ENCODE measurements at regions not wholly inside any gene's neighbourhood (a gene's known extent, or its start where the extent isn't known, plus 50 kb on each side); places are given as distances from the start of the nearest gene placed in this dataset.

DNA sequence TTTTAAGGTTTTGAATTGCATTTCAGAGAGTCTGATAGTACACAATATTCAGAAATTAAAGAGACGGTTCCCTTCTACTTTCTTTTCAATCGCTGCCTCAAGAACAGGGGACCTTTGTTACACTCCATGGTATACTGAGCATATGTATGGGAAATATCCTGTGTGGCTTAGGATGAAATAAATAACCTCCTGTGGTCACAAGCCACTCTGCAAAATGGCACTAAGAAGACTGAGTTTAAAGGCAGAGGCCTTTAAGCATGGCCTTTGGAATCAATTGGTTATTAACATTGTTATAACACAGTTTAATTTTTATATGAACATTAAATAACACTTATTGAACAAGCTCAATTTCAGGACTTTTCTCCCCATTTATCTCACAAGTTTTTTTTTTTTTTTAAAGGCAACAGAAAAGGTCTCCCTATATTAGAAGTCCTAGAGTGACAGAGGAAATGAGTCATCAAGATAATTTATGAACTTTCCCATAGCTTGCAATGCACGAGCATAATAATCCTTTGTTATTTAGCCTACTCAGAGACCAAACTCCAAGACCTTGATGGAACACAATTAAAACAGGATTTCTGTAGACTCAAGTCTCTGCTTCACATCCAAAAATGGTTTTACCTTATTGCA lies 341.9 kb downstream of the TMEM167A start:
- no peak overlapping the region for H3K27ac ChIP-seq
- TF ChIP-seq HOXB5 (CRISPR knock-in tag; IDR thresholded peaks at IDR 0.05): no peak
- TF ChIP-seq FOSL2 (IDR thresholded peaks at IDR 0.05): no peak
- 0 out of 2 replicates have a peak, but pooled peaks have one; percentile 16 for TF ChIP-seq FOSL2 (CRISPR knock-in tag; IDR thresholded peaks at IDR 0.05)
- no peak overlapping the region for H3K4me2 ChIP-seq
- no peaks in the 10 kb centered on the region for H3K9me3 ChIP-seq
- H3K4me1 ChIP-seq: no peaks in the 10 kb centered on the region
- ChIA-PET CTCF (interaction anchor here (0.7 kb wide), 1 partner anchor 247 kb away, joined by 3 read pairs; no protein-coding TSS in a partner anchor), POLR2A (no interaction called here)
- 59% methylated on average over 3 of the region's 3 CpGs for WGBS (ENCODE audit: missing lambda C conversion rate)
- no peak for ATAC-seq
- FAIRE-seq: no peak
- H3K4me3 ChIP-seq: no peak overlapping the region
- no peak for DNase-seq (ENCODE audit: low read depth in 1 of 2, low spot score in 1 of 2)

DNA sequence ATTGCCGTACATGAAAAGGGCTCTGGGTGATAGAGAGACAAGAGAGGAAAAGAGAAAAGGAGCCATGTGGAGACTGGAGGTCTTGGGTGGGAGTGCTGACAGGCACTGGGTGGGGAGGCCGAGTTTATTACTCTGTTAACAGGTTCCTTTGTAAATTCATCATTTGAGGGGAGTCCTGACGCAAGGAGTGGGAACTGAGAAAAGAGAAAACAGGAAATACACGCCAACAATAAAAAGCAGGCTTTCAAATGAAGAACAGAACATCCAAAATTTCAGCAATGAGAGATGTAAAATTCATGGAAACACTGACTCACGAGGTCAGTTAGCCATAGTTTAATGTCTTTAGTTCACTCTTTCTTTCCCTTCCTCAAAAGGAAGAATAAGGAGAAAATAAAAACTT lies 342.8 kb downstream of the TMEM167A start:
- ChIA-PET POLR2A (no interaction called here), CTCF (interaction anchor here (0.7 kb wide), 1 partner anchor 76 kb away, joined by 4 read pairs; no protein-coding TSS in a partner anchor)
- Histone ChIP-seq H3K4me2 (no peak overlapping the region), H3K4me3 (no peak overlapping the region), H3K27ac (no peak overlapping the region), H3K9me3 (no peaks in the 10 kb centered on the region), H3K4me1 (no peaks in the 10 kb centered on the region)
- no peak for TF ChIP-seq EP300 (IDR thresholded peaks at IDR 0.05)
- TF ChIP-seq RCOR1 (IDR thresholded peaks at IDR 0.05; ENCODE audit: low read depth, low read length): no peak
- TF ChIP-seq JUN (IDR thresholded peaks at IDR 0.05): no peak
- no peak for TF ChIP-seq ZFP36 (IDR thresholded peaks at IDR 0.05; ENCODE audit: borderline replicate concordance, partially characterized antibody)
- FAIRE-seq: no peak
- ATAC-seq: no peak
- no peak for DNase-seq (ENCODE audit: low read depth in 1 of 2, low spot score in 1 of 2)
- 53% methylated on average over 5 of the region's 5 CpGs for WGBS (ENCODE audit: missing lambda C conversion rate)

DNA sequence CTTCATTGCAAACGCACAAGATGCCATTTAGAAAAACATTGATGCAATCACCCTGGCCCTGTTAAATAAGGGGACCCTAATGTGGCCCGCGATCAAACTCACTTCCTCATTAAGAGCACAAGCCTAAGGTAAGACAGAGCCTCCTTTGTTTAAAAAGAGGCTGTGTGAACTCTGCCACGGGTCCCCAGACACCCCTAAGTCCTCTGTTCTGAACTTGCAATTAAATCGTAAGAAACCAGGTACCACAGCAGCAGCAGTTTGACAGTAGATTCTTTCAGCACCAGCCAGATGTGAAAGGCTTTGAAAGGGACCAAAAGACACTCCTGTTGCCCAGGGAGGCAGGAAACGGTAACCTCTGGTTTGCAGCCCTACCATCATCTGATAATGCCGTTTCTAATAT lies 346.3 kb downstream of the TMEM167A start:
- Histone ChIP-seq H3K9me3 (no peaks in the 10 kb centered on the region), H3K4me3 (no peak overlapping the region), H3K4me1 (no peaks in the 10 kb centered on the region), H3K27ac (no peak overlapping the region), H3K4me2 (no peak overlapping the region)
- DNase-seq (ENCODE audit: low read depth in 1 of 2, low spot score in 1 of 2): no peak
- ATAC-seq: no peak
- TF ChIP-seq PHF8 (IDR thresholded peaks at IDR 0.05; ENCODE audit: borderline replicate concordance, low read depth) (no peak), GATA3 (IDR thresholded peaks at IDR 0.05; ENCODE audit: borderline replicate concordance) (no peak)
- ChIA-PET POLR2A (no interaction called here), CTCF (interaction anchor here (0.6 kb wide), 1 partner anchor 72 kb away, joined by 3 read pairs; no protein-coding TSS in a partner anchor)
- no peak for FAIRE-seq
- 35% methylated on average over 7 of the region's 7 CpGs for WGBS (ENCODE audit: missing lambda C conversion rate)

DNA sequence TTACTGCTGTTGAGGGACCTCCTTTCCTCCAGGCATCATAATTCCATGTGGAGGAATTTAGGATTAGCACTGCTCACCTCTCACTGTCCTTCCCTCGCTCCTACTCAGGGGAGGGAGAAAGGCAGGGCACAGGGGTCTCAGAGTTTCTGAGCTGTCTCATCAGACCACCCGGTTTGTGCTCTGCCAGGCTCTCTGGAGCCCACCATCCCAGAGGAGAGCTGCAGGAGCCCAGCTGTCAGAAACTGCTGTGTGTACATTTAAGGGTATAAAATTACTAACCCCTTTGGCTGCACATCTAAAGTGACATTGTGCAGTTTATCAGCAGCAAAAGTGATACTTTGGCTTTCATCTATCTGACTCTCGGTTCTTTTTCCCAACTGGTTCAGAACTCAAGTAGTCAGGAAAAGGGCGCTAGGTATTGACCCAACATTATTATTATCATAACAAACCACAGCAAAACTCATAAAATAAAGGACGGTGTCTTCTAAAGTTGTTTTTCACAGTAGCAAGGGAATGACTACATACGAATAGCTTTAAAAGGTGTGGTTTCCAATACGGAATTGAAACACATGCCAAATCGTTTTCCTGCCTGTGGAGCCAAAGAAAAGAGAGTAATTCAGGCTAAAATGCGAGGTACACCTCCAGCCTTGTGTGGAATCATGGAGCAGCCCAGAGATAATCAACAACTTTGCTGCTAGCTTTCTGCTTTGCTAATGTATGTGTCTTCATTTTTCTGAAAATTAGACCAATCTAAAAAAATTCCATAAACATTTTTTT lies 348.1 kb downstream of the TMEM167A start:
- Histone ChIP-seq H3K27ac (no peak overlapping the region), H3K9me3 (0 out of 3 replicates have a peak, but pooled peaks cover 2% of the 10 kb centered on the region), H3K4me1 (no peaks in the 10 kb centered on the region), H3K4me3 (no peak overlapping the region), H3K4me2 (no peak overlapping the region)
- POLR2A ChIA-PET: no interaction called here
- CTCF ChIA-PET: no interaction called here
- 39% methylated on average over 9 of the region's 9 CpGs for WGBS (ENCODE audit: missing lambda C conversion rate)
- no peak for TF ChIP-seq BHLHE40 (IDR thresholded peaks at IDR 0.05; ENCODE audit: low read depth, low read length)
- no peak for TF ChIP-seq MAZ (IDR thresholded peaks at IDR 0.05; ENCODE audit: borderline replicate concordance, low read depth, low read length)
- TF ChIP-seq EP300 (IDR thresholded peaks at IDR 0.05): no peak
- TF ChIP-seq PHF8 (IDR thresholded peaks at IDR 0.05; ENCODE audit: borderline replicate concordance, low read depth): no peak
- TF ChIP-seq, protein P1, sequence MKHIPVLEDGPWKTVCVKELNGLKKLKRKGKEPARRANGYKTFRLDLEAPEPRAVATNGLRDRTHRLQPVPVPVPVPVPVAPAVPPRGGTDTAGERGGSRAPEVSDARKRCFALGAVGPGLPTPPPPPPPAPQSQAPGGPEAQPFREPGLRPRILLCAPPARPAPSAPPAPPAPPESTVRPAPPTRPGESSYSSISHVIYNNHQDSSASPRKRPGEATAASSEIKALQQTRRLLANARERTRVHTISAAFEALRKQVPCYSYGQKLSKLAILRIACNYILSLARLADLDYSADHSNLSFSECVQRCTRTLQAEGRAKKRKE (CRISPR knock-in tag; IDR thresholded peaks at IDR 0.05; ENCODE audit: low read depth): no peak
- TF ChIP-seq, protein P2, sequence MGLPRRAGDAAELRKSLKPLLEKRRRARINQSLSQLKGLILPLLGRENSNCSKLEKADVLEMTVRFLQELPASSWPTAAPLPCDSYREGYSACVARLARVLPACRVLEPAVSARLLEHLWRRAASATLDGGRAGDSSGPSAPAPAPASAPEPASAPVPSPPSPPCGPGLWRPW (IDR thresholded peaks at IDR 0.05): no peak
- TF ChIP-seq ZFP36 (IDR thresholded peaks at IDR 0.05; ENCODE audit: borderline replicate concordance, partially characterized antibody): no peak
- TF ChIP-seq, protein P3, sequence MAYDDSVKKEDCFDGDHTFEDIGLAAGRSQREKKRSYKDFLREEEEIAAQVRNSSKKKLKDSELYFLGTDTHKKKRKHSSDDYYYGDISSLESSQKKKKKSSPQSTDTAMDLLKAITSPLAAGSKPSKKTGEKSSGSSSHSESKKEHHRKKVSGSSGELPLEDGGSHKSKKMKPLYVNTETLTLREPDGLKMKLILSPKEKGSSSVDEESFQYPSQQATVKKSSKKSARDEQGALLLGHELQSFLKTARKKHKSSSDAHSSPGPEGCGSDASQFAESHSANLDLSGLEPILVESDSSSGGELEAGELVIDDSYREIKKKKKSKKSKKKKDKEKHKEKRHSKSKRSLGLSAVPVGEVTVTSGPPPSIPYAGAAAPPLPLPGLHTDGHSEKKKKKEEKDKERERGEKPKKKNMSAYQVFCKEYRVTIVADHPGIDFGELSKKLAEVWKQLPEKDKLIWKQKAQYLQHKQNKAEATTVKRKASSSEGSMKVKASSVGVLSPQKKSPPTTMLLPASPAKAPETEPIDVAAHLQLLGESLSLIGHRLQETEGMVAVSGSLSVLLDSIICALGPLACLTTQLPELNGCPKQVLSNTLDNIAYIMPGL (CRISPR knock-in tag; IDR thresholded peaks at IDR 0.05; ENCODE audit: borderline replicate concordance): no peak
- TF ChIP-seq ZC3H11A (IDR thresholded peaks at IDR 0.05): no peak
- TF ChIP-seq POLR2AphosphoS2 (conservative IDR thresholded peaks at IDR 0.05; ENCODE audit: low read length): no peak
- no peak for TF ChIP-seq CHD2 (IDR thresholded peaks at IDR 0.05; ENCODE audit: low read length, partially characterized antibody)
- no peak for TF ChIP-seq CBX2 (IDR thresholded peaks at IDR 0.05; ENCODE audit: borderline replicate concordance, low read depth)
- TF ChIP-seq, protein P4, sequence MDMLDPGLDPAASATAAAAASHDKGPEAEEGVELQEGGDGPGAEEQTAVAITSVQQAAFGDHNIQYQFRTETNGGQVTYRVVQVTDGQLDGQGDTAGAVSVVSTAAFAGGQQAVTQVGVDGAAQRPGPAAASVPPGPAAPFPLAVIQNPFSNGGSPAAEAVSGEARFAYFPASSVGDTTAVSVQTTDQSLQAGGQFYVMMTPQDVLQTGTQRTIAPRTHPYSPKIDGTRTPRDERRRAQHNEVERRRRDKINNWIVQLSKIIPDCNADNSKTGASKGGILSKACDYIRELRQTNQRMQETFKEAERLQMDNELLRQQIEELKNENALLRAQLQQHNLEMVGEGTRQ (IDR thresholded peaks at IDR 0.05): no peak
- no peak for TF ChIP-seq HEYL (CRISPR knock-in tag; IDR thresholded peaks at IDR 0.05)
- no peak for TF ChIP-seq HDAC2 (IDR thresholded peaks at IDR 0.05)
- TF ChIP-seq RAD21 (conservative IDR thresholded peaks at IDR 0.05 in 1 of 2, IDR thresholded peaks at IDR 0.05 in 1 of 2): no peak
- no peak for TF ChIP-seq SREBF2 (IDR thresholded peaks at IDR 0.05)
- no peak for DNase-seq (ENCODE audit: low read depth in 1 of 2, low spot score in 1 of 2)
- ATAC-seq: no peak
- no peak for FAIRE-seq
